GM03348 (cell line): ENCODE measurements at regions not wholly inside any gene's neighbourhood (a gene's known extent, or its start where the extent isn't known, plus 50 kb on each side); places are given as distances from the start of the nearest gene placed in this dataset.
"Not testable (repeated sequence)": the region's sequence is repeated elsewhere in the genome, so short reads cannot be mapped to it uniquely, and the experiment has no call there.

Experiments used
- DNase-seq: peaks from one replicate; pipeline ENCODE4 v3.0.0; 2012; ENCODE audit warnings: low spot score

- DNase-seq, result no peak
Observed at GRCh38 chr3:137116619-137117018, 158.8 kb downstream of the IL20RB start.

- DNase-seq, result peak; percentile 34
Observed at GRCh38 chr3:137121704-137122314, 164.0 kb downstream of the IL20RB start.

GRCh38 chr3:137131081-137131480, 173.3 kb downstream of the IL20RB start:
- no peak for DNase-seq

GRCh38 chr3:137134431-137134830, 176.6 kb downstream of the IL20RB start:
- no peak for DNase-seq

GRCh38 chr3:137148406-137148805, 190.6 kb downstream of the IL20RB start:
- no peak for DNase-seq

- no peak for DNase-seq
Observed at GRCh38 chr3:137148917-137149316, 191.1 kb downstream of the IL20RB start.

GRCh38 chr3:137150825-137151224, 193.0 kb downstream of the IL20RB start:
- no peak for DNase-seq

GRCh38 chr3:137153046-137153445, 195.3 kb downstream of the IL20RB start:
- not testable (repeated sequence) for DNase-seq

GRCh38 chr3:137163241-137163871, 205.6 kb downstream of the IL20RB start:
- DNase-seq, result no peak

- no peak for DNase-seq
Observed at GRCh38 chr3:137163958-137164357, 206.2 kb downstream of the IL20RB start.

GRCh38 chr3:137165117-137165806, 207.5 kb downstream of the IL20RB start:
- peak; percentile 26 for DNase-seq

- no peak for DNase-seq
Observed at GRCh38 chr3:137171834-137172603, 214.2 kb downstream of the IL20RB start.

GRCh38 chr3:137172728-137173127, 214.9 kb downstream of the IL20RB start:
- DNase-seq, result no peak

- no peak for DNase-seq
Observed at GRCh38 chr3:137174514-137174913, 216.7 kb downstream of the IL20RB start.

GRCh38 chr3:137180220-137180619, 222.4 kb downstream of the IL20RB start:
- DNase-seq, result no peak

- DNase-seq, result peak; percentile 10
Observed at GRCh38 chr3:137191133-137191923, 233.5 kb downstream of the IL20RB start.

GRCh38 chr3:137191951-137192350, 234.2 kb downstream of the IL20RB start:
- DNase-seq, result no peak

GRCh38 chr3:137194301-137194700, 236.5 kb downstream of the IL20RB start:
- DNase-seq, result no peak

- not testable (repeated sequence) for DNase-seq
Observed at GRCh38 chr3:137198374-137198773, 240.6 kb downstream of the IL20RB start.

GRCh38 chr3:137199678-137200077, 241.9 kb downstream of the IL20RB start:
- no peak for DNase-seq

- DNase-seq, result no peak
Observed at GRCh38 chr3:137201066-137201465, 243.3 kb downstream of the IL20RB start.

- DNase-seq, result no peak
Observed at GRCh38 chr3:137202941-137203340, 245.2 kb downstream of the IL20RB start.
